AML-193 (cell line): ENCODE measurements at regions not wholly inside any gene's neighbourhood (a gene's known extent, or its start where the extent isn't known, plus 50 kb on each side); places are given as distances from the start of the nearest gene placed in this dataset.

Experiments used
- DNase-seq, 2 experiments: peaks; one replicate each; lab custom pipeline; 2025; lab: John Stamatoyannopoulos, UW

DNA sequence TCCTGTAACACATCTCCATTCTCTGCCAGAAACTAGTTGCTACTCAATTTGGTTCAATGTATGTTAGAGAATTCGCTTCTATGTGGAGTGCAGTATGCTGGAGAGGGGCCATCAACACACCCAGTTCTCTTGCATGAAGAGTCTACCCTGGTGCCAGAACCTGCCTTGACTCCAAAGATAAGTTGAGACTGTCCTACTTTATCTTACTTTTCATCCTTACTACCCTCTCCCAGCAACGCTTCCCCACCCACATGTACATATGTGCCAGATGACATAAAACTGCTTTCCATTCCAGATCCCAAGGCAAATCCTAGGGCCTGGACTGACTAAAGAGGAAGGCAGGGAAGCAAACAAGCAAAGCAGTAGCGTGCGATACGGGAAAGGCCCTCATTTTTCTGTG is 442.6 kb upstream of the THRB start:
- no peak for DNase-seq

GRCh38 chr3:24937780-24938179 is 443.1 kb upstream of the THRB start:
- no peak for DNase-seq

- no peak for DNase-seq
Measured at GRCh38 chr3:24943961-24944360, 449.3 kb upstream of the THRB start.

- DNase-seq, result no peak
Measured at GRCh38 chr3:24944805-24945520, 450.3 kb upstream of the THRB start.

DNA sequence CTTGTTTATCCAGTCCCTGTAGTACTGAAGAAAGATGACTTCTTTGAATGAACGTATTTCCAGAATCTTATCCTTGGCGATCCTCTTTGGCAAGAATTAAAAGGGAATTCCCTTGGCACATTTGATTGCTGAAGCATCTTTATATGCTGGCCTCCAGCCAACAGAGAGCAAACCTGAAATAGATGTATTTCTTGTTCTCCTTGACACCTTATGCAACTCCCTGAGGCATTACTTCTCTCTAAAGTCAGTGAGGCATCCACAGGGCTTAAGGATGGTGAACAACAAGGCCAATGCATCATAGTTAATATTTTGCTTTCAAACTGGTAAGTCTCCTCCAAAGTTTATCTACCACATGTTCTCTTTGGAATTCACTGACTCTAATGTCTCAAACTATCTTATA is 450.9 kb upstream of the THRB start:
- no peak for DNase-seq

DNA sequence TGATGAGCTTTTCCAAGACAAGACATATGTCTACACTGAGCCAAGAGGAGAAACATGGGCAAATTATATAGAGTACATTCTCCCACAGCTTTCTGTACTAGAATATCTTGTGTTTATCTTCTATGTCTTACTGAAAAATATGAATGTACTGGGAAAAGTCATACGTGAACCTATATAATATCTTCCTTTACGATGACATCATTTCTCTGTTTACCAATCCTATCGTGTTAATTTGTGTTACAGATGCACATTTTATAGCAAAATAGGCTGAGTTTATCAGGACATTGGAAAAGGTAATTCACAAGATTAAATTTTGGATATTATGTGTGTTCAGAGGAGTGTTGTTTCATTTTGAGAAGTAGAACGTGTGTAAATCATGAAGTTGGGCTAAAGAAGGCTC is 452.5 kb upstream of the THRB start:
- no peak for DNase-seq

- no peak for DNase-seq
Measured at GRCh38 chr3:24951180-24951579, 456.5 kb upstream of the THRB start.

DNA sequence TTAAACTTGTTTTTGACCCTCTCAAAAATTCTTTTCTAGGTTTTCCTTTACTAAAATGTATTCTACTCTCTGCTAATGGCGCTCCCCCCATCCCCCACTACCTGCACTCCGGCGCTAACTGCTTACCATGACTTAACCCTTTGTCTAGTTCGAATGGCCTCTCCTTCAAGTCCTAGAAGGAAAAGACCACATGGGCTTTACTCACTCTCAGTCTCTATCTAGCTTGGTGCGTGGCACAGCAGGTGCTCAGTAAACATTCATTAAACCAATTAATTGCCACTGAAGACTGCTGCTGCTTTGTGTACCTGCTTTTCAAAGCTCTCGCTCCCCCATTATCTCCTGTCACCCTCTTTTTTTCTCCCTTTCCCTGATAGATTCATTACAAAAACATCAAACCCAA is 457.7 kb upstream of the THRB start:
- DNase-seq, result no peak

GRCh38 chr3:24953060-24953771 is 458.6 kb upstream of the THRB start:
- no peak for DNase-seq

- DNase-seq, result no peak
Measured at GRCh38 chr3:24956613-24957012, 462.0 kb upstream of the THRB start.

GRCh38 chr3:24958271-24958670 is 463.6 kb upstream of the THRB start:
- no peak for DNase-seq

GRCh38 chr3:24958910-24959447 is 464.3 kb upstream of the THRB start:
- no peak for DNase-seq

DNA sequence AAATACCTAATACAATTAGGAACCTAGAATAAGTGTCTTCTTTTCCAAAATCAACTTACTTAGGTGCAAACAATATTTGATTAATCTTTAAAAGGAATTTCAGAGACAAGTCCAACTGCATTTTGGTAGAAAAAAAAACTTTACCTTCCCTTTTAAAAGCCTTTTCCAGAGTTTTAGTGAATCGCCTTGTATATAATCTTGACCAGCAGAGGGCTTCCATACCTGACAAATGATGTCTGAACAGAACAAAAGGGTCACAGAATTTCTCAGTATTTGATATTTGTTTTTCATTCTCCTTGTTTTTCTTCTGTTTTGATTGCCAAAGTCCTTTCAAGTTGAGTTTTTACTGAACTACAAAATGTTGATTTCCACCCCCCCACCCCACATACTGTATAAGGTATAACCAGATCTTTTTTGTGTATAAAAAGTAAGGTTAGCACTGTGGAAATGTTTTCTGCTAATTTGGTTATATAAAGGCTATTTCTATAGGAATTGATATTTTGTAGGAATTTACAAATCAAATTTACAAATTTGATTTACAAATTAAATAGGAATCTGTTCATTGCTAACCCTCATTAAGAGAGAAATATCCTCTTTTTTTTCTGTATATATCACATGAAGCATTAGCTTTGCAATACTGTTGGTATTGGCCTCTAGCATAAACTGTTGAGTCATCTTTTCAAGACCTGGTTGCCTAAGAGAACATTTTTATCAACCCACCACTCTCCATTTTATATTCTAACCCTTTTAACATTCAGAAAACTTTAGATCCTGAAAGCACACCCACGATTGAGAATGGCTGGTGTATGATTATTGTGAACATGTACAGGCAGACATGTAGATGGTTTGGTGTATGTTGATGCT is 464.1 kb upstream of the RARB start:
- peak in 1 of 2 experiments; percentile 5 for DNase-seq

DNA sequence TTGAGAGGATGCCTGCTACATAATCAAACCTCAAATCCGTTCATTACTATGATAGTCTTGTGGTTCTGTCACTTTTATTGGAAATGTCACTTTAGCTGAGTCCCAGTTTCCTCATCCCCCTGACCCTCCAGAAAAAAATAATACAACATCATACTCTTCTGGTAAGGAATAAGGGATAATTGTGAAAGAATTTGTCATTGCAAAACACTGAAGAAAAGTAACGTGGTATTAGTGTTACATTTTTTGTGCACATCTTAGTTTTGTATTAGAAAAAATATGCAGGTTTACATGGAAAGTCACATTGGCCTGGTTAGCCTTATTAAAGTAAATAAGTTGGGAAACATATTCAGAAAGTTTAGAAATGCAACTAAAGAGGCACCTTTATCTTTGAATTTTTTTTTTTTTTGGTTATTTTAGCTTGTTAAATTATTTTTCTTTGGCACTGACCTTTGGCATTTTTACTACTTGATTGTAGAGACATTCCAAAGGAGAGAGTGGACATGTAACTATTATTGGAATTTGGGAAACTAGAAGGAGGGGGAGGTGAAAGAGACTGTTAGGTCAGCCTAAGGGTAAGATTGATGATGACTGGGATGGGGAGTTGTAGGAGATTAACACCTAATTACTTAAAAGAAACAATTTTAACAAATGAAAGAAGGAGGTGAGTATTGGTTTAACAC is 462.2 kb upstream of the RARB start:
- no peak for DNase-seq

- DNase-seq, result no peak
Measured at GRCh38 chr3:24968036-24968435, 460.0 kb upstream of the RARB start.

DNA sequence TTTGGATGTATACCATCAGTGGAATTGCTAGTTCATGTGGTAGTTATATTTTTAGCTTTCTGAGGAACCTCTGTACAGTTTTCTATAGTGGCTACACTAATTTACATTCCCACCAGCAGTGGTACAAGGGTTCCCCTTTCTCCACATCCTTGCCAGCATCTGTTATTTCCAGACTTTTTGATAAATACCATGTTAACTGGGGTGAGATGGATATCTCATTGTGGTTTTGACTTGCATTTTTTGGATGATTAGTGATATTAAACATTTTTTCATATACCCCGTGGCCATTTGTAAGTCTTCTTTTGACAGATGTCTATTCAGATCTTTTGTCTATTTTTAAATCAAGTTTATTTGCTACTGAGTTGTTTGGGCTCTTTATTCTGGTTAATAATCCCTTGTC is 455.6 kb upstream of the RARB start:
- no peak for DNase-seq

DNA sequence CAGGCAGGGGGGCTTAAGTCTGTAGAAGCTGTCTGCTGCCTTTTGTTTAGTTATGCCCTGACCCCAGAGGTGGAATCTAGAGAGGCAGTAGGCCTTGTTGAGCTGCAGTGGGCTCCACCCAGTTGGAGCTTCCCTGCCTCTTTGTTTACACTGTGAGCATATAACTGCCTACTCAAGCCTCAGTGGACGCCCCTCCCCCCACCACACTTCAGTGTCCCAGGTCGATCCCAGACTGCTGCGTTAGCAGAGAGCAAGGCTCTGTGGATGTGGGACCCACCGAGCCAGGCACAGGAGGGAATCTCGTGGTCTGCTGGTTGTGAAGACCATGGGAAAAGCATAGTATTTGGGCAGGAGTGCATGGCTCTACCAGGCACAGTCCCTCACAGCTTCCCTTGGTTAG is 446.8 kb upstream of the RARB start:
- no peak for DNase-seq

- no peak for DNase-seq
Measured at GRCh38 chr3:24981924-24982323, 446.1 kb upstream of the RARB start.

DNA sequence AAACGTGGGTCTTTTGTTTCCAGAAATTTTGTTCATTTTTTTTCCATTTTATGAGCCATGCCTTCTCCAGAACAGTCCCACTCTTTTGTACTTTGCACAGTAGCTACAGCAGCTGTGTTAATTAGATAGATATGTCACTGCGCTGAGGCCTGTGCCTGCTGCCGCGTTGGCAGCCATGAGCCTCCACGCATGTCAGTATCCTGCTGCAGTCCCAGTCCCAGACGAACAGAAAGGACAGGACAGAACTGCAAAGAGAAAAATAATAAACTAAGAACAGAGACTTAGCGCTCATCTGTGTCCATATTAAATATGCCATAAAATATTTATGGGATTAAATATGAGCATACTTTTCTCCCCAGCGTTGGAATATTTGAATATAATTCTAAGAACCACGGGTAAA is 442.4 kb upstream of the RARB start:
- DNase-seq, result no peak

GRCh38 chr3:24986612-24987011 is 441.5 kb upstream of the RARB start:
- no peak for DNase-seq

DNA sequence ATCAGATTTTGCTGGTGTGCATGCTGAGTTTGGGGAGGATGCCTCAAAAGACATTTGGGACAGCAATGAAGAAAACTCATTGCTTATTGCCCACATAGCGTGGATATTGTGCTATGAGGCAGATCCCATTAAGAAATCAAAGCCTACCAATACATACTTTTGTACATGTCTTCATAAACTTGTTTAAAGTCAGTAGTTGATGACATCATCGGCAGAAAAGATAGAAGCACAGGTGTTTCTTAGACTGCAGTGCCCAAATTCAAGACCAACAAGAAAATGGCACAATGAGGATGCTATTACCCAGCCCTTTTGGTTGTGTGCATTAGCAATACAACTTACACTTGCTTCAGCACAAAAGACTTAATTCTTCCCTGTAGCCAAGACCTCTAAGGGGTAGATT is 428.7 kb upstream of the RARB start:
- DNase-seq, result no peak

DNA sequence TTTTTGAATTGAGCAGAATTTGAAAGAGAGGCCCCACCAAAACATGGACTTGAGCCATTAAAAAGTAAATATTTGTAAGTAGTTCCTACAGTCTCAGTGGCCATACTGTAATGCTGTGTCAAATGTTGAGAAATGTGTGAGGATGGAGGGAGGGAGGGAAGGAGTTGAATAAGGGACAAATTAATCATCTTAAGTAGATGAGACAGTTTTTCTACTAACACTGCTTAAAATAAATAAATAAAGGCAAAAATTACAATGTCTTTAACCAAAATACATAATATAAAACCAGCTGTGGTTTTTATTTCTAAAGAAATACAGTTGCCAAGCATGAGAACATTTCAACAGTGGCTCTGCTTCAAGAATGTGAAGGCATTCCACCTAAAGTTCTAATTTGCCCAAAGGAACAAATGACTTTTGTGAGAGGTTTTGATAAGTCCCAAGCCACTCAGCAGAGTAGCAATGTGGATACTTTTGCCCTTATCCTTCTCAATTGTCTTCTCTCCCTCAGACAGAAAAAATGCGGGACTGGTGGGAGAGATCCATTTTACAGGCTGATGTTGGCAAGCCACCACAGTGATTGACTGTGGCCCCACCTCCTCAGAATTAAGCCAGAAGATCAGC is 427.0 kb upstream of the RARB start:
- DNase-seq, result no peak
